Suppressor macrophage treated with lipopolysaccharide for 4 hours (primary cell): ENCODE measurements at regions not wholly inside any gene's neighbourhood (a gene's known extent, or its start where the extent isn't known, plus 50 kb on each side); places are given as distances from the start of the nearest gene placed in this dataset.

Source experiments
- DNase-seq: peaks from one replicate; pipeline ENCODE4 v3.0.0-alpha.2; 2020

- peak; percentile 30 for DNase-seq
Observed at GRCh38 chr3:72427624-72428023, 420.6 kb downstream of the SHQ1 start.

GRCh38 chr3:72426618-72427397 lies 421.4 kb downstream of the SHQ1 start:
- peak; percentile 44 for DNase-seq

- no peak for DNase-seq
Observed at GRCh38 chr3:72423643-72424042, 424.6 kb downstream of the SHQ1 start.

GRCh38 chr3:72421786-72422185 lies 426.5 kb downstream of the SHQ1 start:
- no peak for DNase-seq

- peak; percentile 29 for DNase-seq
Observed at GRCh38 chr3:72421126-72421525, 427.1 kb downstream of the SHQ1 start.

GRCh38 chr3:72418856-72419255 lies 429.4 kb downstream of the SHQ1 start:
- DNase-seq, result no peak

- peak; percentile 33 for DNase-seq
Observed at GRCh38 chr3:72418244-72418643, 430.0 kb downstream of the SHQ1 start.

- no peak for DNase-seq
Observed at GRCh38 chr3:72414481-72415016, 433.7 kb downstream of the SHQ1 start.

GRCh38 chr3:72413228-72413627 lies 435.0 kb downstream of the SHQ1 start:
- no peak for DNase-seq

- no peak for DNase-seq
Observed at GRCh38 chr3:72412340-72412956, 435.8 kb downstream of the SHQ1 start.

GRCh38 chr3:72411843-72412242 lies 436.4 kb downstream of the SHQ1 start:
- DNase-seq, result no peak

GRCh38 chr3:72411126-72411525 lies 437.1 kb downstream of the SHQ1 start:
- DNase-seq, result no peak

GRCh38 chr3:72408983-72409779 lies 439.1 kb downstream of the SHQ1 start:
- peak; percentile 62 for DNase-seq

- no peak for DNase-seq
Observed at GRCh38 chr3:72407766-72408165, 440.5 kb downstream of the SHQ1 start.

GRCh38 chr3:72405943-72406566 lies 442.2 kb downstream of the SHQ1 start:
- DNase-seq, result no peak

GRCh38 chr3:72401005-72401545 lies 447.2 kb downstream of the SHQ1 start:
- DNase-seq, result peak; percentile 45

- DNase-seq, result no peak
Observed at GRCh38 chr3:72398781-72399180, 449.5 kb downstream of the SHQ1 start.

- no peak for DNase-seq
Observed at GRCh38 chr3:72397586-72397985, 450.7 kb downstream of the SHQ1 start.

GRCh38 chr3:72396899-72397298 lies 451.3 kb downstream of the SHQ1 start:
- DNase-seq, result no peak

- DNase-seq, result no peak
Observed at GRCh38 chr3:72395776-72396311, 452.4 kb downstream of the SHQ1 start.

GRCh38 chr3:72393455-72393854 lies 454.8 kb downstream of the SHQ1 start:
- no peak for DNase-seq

GRCh38 chr3:72391659-72392058 lies 456.6 kb downstream of the SHQ1 start:
- DNase-seq, result peak; percentile 26
